Ovary (tissue), 7 donors: ENCODE measurements at regions not wholly inside any gene's neighbourhood (a gene's known extent, or its start where the extent isn't known, plus 50 kb on each side); places are given as distances from the start of the nearest gene placed in this dataset.
"Not testable (repeated sequence)": the region's sequence is repeated elsewhere in the genome, so short reads cannot be mapped to it uniquely, and the experiment has no call there.

ENCODE experiments used
- DNase-seq, 5 donors: peaks; one replicate each; pipeline ENCODE4 v3.0.0-alpha.2; 2019 to 2020
- H3K27ac ChIP-seq, 2 donors: fragments of 200-600 bp; one replicate each; pipeline versions ENCODE4 v1.5.1 to v1.8.0; 2019 to 2022
- H3K27me3 ChIP-seq: fragments of 200-600 bp; one replicate; pipeline ENCODE4 v1.8.0; 2022
- H3K36me3 ChIP-seq: fragments of 200-600 bp; sonication (generic); one replicate; pipeline ENCODE4 v1.5.1; 2019
- H3K4me1 ChIP-seq: one replicate; pipeline ENCODE4 v1.8.1; 2013; ENCODE audit warnings: mild to moderate bottlenecking, moderate library complexity; ENCODE audit not compliant: insufficient read depth
- H3K4me3 ChIP-seq: fragments of 200-600 bp; sonication (generic); one replicate; pipeline ENCODE4 v1.5.1; 2017
- H3K9me3 ChIP-seq, 2 donors: fragments of 200-600 bp in 1 of 2; sonication (generic) in 1 of 2; one replicate each; pipeline versions ENCODE4 v1.5.1 to v1.8.1; 2013 to 2019; ENCODE audit warnings: mild to moderate bottlenecking in 1 of 2, moderate library complexity in 1 of 2
- EP300 ChIP-seq: sonication (generic); formaldehyde crosslinking; IDR thresholded peaks from one replicate; pipeline ENCODE4 v1.6.1; 2017; ENCODE audit warnings: antibody characterized with exemption
- POLR2A ChIP-seq: fragments of 450-650 bp; IDR thresholded peaks from one replicate; pipeline ENCODE4 v1.6.1; 2017; ENCODE audit warnings: antibody characterized with exemption, mild to moderate bottlenecking, moderate library complexity
- WGBS, 3 donors: extraction: QIAGEN DNeasy Blood & Tissue Kit in 1 of 3; methylation state at CpG; one replicate each; pipeline versions ENCODE4 v1.1.5 to v1.1.7; 2013 to 2017; 5-methylcytosine and 5-hydroxymethylcytosine counted together
- intact Hi-C, 4 donors: fragments of 100-400 bp; cut with DNase I; formaldehyde crosslinking; loops; one replicate each; pipeline versions ENCODE4 v1.11.0 to v1.15.1; 2022 to 2023
- TF ChIP-seq, protein P1 (sequence below), 3 donors: fragments of 450-650 bp in 2 of 3; fragments of 200-600 bp in 1 of 3; IDR thresholded peaks; one replicate each; pipeline versions ENCODE4 v1.5.1 to v1.8.0; 2016 to 2022; ENCODE audit warnings: antibody characterized with exemption in 3 of 3, mild to moderate bottlenecking in 1 of 3
- donor health status: DM: no; HTN: no; CAD: no; lungs with moderate emphysema.
- donor health status: DM: no; HTN: no; CAD: no.
- donor health status: Bipolar disorder and iron deficiency.
- donor health status: DM: no; HTN: no; CAD: no.
- donor health status: DM: yes; HTN: yes; CAD: no.

DNA sequence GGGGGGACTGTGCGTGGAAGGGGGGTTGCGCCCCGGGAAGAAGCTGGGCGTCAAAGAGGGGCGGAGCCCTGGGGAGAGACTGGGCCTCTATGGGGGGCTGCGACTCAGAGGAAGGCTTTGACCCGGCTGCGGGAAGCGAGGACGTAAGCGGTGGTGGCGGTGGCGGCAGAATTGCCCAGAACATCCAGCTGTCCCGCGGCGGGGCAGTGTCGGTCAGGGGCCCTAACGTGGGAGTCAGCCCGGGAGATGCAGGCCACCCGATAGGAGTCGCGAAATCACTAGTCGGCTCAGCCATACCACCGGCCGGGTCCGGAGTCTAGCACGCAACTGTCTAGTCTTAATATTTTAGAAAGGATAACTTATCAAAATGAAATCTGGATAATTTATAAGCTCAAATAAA is 387.6 kb upstream of the EYS start:
- intact Hi-C loops: no loop called here
- H3K36me3 ChIP-seq: no peaks in the 10 kb centered on the region

DNA sequence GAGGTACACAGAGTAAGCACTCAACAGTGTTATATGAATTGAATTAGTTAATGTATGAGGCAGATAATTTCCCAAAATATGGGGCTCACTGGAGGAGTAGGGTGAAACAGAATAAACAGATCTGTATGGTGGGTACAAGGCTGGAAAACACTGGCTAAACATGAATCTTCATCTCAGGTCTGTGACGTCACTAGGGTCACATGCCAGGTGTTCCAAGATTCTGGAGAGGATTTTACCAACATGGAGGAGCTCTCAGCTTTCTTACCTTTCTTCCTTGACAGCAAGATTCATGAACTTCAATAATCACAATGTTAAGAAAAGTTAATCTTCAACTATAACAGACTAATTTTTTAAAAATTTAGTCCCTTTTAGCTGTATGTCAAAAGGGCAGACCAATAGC is 385.3 kb upstream of the EYS start:
- H3K4me3 ChIP-seq, H3K27ac ChIP-seq, H3K4me1 ChIP-seq, H3K27me3 ChIP-seq, DNase-seq, intact Hi-C loops, H3K36me3 ChIP-seq, H3K9me3 ChIP-seq: not testable (repeated sequence)
- 55 to 100% (median 71%) methylated on average over 1 of the region's 1 CpG for WGBS, 3 donors

More for the DNA sequence above, 387.6 kb upstream of the EYS start:
- H3K4me1 ChIP-seq: no peaks in the 10 kb centered on the region
- no peak overlapping the region for H3K27ac ChIP-seq
- no peaks in the 10 kb centered on the region for H3K27me3 ChIP-seq
- no peak for DNase-seq
- H3K4me3 ChIP-seq: no peak overlapping the region
- no peaks in the 10 kb centered on the region for H3K9me3 ChIP-seq
- no peak for TF ChIP-seq EP300
- no peak for TF ChIP-seq POLR2A
- TF ChIP-seq, protein P1, sequence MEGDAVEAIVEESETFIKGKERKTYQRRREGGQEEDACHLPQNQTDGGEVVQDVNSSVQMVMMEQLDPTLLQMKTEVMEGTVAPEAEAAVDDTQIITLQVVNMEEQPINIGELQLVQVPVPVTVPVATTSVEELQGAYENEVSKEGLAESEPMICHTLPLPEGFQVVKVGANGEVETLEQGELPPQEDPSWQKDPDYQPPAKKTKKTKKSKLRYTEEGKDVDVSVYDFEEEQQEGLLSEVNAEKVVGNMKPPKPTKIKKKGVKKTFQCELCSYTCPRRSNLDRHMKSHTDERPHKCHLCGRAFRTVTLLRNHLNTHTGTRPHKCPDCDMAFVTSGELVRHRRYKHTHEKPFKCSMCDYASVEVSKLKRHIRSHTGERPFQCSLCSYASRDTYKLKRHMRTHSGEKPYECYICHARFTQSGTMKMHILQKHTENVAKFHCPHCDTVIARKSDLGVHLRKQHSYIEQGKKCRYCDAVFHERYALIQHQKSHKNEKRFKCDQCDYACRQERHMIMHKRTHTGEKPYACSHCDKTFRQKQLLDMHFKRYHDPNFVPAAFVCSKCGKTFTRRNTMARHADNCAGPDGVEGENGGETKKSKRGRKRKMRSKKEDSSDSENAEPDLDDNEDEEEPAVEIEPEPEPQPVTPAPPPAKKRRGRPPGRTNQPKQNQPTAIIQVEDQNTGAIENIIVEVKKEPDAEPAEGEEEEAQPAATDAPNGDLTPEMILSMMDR (IDR thresholded peaks at IDR 0.05): no peak
- WGBS, 3 donors: 94 to 96% (median 96%) methylated on average over 27 of the region's 27 CpGs

DNA sequence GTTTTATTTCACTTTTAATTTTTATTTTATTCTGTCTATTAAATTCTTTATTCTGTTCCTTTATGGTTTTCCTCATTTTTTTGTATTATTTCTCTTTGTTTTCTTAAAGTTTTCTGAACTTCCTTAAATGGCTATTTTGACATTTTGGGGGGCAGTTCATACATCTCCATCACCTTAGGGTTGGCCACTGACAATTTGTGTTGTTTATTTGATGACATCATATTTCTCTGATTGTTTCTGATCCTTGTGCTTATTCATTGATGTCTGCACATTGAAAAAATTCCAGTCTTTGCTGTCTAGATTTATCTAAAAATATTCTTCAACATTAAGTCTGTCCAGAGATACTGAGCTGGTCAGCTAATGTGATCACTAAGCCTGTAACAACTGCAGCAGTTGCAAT is 379.5 kb upstream of the EYS start:
- intact Hi-C loops: no loop called here
- TF ChIP-seq EP300 (no peak), POLR2A (no peak)
- TF ChIP-seq, protein P1 (IDR thresholded peaks at IDR 0.05): no peak
- Histone ChIP-seq H3K4me3 (no peak overlapping the region), H3K27me3 (no peaks in the 10 kb centered on the region), H3K4me1 (no peaks in the 10 kb centered on the region), H3K36me3 (no peaks in the 10 kb centered on the region), H3K9me3 (no peaks in the 10 kb centered on the region), H3K27ac (no peak overlapping the region)
- DNase-seq: no peak

DNA sequence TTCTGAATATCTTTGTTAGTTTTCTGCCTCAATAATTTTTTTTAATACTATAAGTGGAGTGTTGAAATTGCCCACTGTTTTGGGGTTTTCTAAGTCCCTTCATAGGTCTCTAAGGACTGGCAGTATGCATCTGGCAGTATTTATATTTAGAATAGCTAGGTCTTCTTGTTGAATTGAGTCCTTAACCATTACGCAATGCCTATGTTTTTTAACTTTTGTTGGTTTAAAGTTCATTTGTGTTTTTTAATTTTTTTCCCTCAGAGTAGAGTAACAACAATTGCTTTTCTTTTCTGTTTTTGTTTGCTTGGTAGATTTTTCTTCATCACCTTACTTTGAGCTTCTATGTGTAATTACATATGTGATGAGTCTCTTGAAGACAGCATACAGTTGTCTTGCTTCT is 375.9 kb upstream of the EYS start:
- H3K9me3 ChIP-seq: no peaks in the 10 kb centered on the region
- H3K4me1 ChIP-seq: no peaks in the 10 kb centered on the region
- no peaks in the 10 kb centered on the region for H3K27me3 ChIP-seq
- WGBS, 3 donors: 88 to 92% (median 92%) methylated on average over 1 of the region's 1 CpG
- no peak overlapping the region for H3K4me3 ChIP-seq
- H3K36me3 ChIP-seq: no peaks in the 10 kb centered on the region
- intact Hi-C loops: no loop called here
- TF ChIP-seq POLR2A: no peak
- no peak for DNase-seq
- H3K27ac ChIP-seq: no peak overlapping the region

DNA sequence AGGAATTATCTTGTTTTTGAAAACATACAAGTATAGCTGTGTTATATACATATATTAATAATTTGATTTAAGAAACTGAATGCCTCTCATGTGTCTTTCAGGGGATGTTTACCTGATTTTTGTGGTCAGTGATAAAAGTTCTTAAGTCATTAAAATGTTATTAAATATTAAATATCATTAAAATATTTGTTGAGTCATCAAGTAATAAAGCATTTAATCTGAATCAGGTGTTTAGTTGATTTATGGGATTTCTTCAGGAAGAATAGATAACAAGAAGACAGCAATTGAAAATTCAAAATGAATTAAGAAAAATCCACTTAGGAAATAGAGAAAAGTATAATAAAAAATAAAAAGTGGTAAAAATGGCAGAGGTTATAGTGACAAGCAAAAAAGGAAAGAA is 361.9 kb upstream of the EYS start:
- no peak overlapping the region for H3K4me3 ChIP-seq
- no peaks in the 10 kb centered on the region for H3K27me3 ChIP-seq
- TF ChIP-seq EP300: no peak
- no peak for TF ChIP-seq POLR2A
- TF ChIP-seq, protein P1 (IDR thresholded peaks at IDR 0.05): no peak
- no peak for DNase-seq
- no peaks in the 10 kb centered on the region for H3K36me3 ChIP-seq
- no peaks in the 10 kb centered on the region for H3K9me3 ChIP-seq
- H3K4me1 ChIP-seq: no peaks in the 10 kb centered on the region
- intact Hi-C loops: no loop called here
- no peak overlapping the region for H3K27ac ChIP-seq

DNA sequence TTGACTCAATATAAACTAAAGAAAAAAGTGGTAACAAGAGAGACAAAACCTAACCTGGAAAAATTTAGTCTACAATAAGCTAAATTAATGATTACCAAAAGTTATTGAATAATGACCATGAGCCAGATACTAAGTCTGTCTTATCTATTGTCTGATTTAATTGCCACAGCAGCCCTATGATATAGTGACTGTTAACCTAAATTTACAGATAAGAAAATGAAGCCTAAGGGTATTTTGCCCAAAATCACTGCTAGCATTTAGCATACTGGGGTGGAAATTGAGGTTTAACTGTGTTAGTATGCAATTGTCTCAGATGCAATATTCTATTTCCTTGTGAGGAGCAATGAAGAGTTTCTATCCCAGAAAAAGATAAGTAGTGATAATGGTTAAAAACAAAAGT is 361.0 kb upstream of the EYS start:
- H3K27ac ChIP-seq: no peak overlapping the region
- no peaks in the 10 kb centered on the region for H3K4me1 ChIP-seq
- TF ChIP-seq, protein P1 (IDR thresholded peaks at IDR 0.05): no peak
- TF ChIP-seq POLR2A (no peak), EP300 (no peak)
- H3K27me3 ChIP-seq: no peaks in the 10 kb centered on the region
- H3K36me3 ChIP-seq: no peaks in the 10 kb centered on the region
- intact Hi-C loops: no loop called here
- no peaks in the 10 kb centered on the region for H3K9me3 ChIP-seq
- no peak for DNase-seq
- no peak overlapping the region for H3K4me3 ChIP-seq
